ENCODE measurements at regions not wholly inside any gene's neighbourhood (a gene's known extent, or its start where the extent isn't known, plus 50 kb on each side); places are given as distances from the start of the nearest gene placed in this dataset.

GRCh38 chr9:32011049-32011448 is 373.4 kb upstream of the ACO1 start:
- no peak for TF ChIP-seq CTCF (IDR thresholded peaks at IDR 0.05)
- TF ChIP-seq POLR2A (IDR thresholded peaks at IDR 0.05), result no peak

All from ovary (tissue), 3 donors.